GM19239 (cell line): ENCODE measurements at regions not wholly inside any gene's neighbourhood (a gene's known extent, or its start where the extent isn't known, plus 50 kb on each side); places are given as distances from the start of the nearest gene placed in this dataset.

Experiments used
- DNase-seq: peaks from one replicate; pipeline ENCODE4 v3.0.0; 2011; ENCODE audit warnings: low spot score; ENCODE audit not compliant: insufficient read length
- FAIRE-seq: peaks from 2 replicates; lab custom pipeline; 2011; peaks lifted over from hg19 to GRCh38; lab: Jason Lieb, UNC

DNA sequence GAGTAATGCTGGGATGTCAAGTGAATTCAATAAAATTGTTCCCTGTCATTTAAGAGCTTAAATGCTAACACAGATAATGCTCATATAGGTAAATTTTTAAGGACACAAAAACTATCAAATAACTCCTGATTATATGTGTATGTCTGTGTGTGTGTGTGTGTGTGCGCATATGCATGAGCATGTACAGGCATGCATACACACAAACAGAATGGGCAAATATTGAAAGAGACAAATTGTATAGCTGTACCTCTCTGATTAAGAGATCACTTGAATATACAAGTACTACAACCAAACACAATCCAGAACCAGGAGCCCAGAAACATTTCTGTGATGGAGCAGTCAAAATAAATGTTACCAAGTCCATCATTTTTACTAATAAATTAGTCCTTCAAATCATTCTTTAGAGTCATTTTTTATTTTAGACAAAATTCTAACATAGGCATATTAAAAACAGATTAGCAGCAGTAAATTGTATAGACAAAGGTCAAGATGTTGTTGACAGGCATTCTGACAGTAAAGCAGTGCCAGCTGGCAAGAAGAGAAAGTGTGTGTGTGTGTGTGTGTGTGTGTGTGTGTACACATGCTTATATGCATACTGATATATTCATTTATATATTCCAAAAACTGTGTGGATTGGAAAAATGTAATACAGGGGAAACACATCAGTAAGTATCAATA, 145.3 kb downstream of the CD47 start:
- FAIRE-seq, result no peak

DNA sequence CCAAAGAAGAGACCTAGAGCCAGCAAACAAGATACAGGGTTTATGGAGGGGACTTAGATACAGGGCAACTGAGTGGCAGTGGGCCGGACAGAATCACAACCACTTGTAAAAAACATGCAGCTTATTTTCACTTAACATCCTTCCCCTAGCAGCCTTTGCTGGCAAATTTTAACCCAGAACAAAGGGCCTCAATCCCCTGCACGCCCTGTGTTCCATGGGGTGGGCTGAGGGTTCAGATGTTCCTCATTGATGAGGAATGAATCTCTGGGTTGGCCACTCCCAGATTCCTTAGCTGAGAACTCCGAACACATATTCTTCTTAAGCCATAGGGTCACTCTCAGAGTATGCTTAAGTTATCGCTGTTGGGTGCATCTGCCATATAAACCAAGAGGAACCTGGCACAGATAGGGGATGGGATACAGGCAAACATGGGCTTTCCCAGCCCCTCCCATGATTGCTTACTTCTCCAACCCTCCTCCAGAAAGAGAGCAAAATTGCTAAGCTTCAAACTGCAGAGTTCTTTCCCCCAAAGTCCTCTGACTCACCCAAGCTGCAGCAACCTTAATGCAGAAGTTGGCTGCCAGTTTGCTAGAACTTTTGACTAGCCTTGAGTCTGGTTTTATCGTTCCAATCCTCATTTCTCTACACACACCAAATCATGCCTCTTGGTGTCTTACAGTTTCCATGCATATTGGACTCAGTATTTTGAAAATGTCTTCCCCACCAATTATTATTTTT, 146.9 kb downstream of the CD47 start:
- DNase-seq (no peak), FAIRE-seq (no peak)

More for the DNA sequence above, 145.3 kb downstream of the CD47 start:
- no peak for DNase-seq

DNA sequence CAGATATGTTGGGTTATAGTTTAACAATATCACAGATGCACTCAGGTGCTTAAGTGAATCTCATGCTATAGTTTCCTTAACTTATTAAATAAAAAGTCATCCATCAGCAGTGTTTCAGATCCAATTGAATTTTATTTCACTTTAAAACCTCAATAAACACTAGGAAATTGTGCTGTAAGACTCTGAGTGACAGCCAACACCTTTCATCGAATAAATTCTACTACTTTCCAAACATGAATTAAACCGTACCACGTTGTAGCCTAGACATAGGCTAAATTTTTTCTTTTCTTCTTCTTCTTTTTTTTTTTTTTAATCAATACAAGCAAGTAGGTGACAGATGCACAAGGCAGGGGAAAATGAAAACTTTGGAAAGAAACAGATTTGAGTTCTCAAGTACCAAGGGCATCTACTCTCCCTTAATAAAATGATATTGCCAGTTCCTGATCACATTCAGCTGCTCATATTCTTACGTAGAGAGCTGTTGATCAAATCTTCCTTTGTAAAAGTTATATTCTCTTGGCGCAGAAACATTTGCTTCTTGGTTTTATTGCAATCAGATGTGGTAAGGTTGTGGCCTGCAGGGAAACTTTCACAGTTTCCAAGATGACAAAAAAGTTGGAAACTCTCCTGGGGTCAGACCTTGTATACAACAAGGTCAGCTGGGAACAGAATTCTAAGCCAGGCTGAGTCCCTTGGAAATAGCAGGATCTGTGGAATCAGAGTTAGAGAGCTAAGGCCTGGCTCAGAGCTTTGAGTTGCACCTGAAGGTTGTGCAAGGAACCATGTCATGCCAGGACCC, 147.7 kb downstream of the CD47 start:
- DNase-seq (no peak), FAIRE-seq (no peak)

DNA sequence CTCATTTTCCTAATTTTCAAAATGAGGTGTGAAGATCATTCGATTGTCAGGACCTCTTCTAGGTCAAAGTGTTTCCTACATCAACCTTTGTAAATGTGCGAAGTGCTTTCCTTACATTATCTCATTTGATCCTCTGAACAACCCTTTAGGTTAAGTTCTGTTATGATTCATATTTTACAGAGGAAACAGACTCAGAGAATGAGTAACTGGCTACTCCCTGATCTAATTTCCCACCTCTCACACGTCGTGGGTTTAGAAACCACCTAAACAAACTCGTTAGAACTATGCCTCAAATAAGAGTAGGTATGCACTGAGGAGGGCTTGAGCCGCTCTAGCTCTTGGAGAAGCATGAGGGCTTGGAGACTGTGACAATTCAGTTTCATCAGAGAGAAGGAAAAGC, 148.6 kb downstream of the CD47 start:
- DNase-seq (no peak), FAIRE-seq (no peak)

DNA sequence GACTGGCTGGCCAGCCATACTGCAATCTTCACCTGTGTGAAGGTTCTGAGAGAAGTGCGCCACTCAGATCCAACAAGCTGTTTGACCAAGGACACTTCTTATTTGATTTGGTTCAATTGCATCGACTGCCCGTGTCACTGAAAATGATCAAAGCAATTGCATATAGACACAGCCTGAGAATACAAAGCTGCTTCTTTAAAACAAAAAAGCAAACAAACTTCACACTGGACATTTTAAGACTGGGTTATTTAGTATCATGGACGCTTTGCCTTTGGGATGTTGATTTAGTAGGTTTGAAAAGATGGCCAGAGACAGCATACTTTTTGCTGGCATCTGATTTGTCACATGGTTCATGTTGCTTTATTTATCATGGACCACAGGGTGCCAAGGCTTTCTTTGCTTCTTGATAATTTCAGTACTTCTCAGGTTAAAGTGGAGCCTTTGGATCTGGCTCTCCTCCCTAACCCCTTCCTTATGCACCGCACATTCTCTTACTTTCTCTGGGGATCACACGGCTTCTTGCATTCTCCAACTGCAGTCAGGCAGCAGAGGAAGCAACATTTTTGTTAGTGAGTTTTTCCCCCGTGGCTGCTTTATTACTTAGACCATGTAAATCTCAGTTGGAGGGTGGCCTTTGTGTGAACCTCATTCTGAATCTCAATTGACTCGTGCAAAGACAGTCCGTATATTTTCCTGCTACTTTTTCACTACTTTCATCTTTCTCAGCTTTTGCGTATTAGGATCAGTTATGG, 151.0 kb downstream of the CD47 start:
- FAIRE-seq (no peak), DNase-seq (no peak)

DNA sequence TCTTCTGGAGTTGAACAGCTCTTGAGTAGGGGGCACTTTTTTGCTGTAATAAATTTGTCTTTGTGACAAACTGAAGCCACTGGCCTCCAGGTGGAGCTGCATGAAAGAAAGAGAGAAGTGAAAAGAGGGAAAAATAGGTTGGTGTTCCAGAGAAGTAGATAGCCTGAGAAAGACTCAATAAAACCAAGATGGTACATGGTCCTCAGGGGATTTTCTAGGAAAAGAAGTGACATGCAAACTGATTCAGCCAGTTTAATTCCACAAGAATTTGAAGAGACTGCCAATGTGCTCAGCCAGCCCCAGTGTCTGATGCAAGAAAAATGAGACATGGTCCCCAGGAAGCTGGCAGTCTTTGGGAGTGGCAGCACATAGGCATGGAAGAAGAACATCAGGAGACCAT, 152.7 kb downstream of the CD47 start:
- DNase-seq (no peak), FAIRE-seq (no peak)

DNA sequence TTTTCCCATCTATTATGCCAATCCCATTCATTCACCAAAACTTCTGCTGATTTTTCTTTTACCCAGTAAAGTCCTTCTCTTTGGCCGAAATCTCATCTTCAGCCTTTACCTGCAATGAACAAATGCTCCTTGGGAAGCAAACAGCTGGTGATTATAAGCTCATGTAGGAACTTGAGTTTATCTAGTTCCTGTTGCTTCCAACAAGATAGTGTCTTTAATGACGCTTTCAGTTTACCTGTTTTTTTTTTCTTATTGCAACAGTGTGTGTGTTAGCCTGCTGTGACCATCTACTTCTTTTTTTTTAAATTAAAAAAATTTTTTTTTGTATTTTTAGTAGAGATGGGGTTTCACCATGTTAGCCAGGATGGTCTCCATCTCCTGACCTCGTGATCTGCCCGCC, 156.0 kb downstream of the CD47 start:
- DNase-seq (no peak), FAIRE-seq (no peak)

DNA sequence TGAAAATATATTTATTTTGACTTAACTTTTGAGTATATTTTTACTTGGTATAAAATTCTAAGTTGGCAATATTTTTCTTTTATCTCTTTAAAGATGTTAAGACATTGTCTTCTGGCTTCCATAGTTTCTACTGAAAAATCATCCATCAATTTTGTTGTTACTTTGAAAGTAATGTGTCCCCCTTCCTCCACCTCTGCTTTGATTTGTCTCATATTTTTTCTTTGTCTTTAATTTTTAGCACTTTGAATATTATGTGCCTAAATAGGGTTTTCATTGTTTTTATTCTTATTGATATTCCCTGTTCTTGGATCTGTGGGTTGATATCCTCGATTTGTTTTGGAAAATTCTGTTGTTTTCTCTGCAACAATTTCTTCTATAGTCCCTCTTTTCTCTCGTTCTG, 157.4 kb downstream of the CD47 start:
- FAIRE-seq, result no peak
- DNase-seq, result no peak

DNA sequence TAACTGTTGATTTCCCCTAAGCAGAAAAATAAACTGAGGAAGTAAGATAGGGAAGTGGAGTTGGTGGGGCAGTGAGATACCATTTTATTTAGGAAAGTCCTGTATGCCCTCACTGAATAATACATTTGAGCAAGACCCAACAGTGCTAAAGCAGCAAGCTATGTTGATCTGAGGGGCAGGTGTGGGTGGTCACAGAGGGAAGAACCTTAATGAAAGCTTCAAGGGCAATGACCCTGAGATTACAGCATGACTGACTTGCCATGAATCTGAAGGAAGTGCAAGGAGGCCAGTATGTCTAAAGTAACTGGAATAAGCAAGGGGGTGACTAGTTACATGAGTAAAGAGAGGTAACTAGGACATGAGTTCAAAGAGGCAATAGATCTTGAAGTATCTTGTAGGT, 159.5 kb downstream of the CD47 start:
- DNase-seq, result no peak
- no peak for FAIRE-seq

DNA sequence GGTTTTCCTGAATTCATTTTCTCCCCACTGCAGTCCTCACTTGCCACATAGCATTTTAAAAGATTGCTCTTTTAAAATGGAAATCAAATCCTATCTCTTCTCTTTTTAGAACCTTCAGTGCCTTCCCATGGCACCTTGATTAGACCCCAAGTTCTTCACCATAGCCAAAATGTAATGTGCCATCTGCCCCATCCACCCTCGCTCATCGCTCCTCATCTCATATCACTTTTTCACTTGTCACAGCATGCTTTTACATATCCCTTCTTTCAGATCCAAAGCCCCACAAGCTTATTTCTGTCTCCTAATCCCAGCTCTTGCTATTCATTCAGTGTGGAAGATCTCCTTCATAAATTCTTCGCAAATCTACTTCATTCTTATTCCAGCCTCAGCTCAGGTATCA, 161.7 kb downstream of the CD47 start:
- FAIRE-seq (no peak), DNase-seq (no peak)

DNA sequence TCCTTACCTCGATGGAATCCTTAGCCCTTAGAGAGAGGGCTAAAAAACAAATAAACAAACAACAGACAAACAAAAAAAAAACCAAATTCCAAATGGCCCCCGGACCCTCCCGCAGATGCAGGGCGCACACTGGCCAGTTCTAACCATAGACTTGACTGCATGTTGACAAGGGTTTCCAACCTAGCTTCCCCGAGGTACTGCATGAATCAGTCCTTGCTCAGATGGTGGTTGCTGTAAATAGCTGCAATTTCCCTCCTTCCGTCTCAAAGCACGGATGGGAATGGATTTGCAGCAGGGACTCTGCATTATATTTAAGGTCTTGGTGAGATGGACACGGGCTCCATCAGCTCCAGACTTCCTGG, 162.8 kb downstream of the CD47 start:
- FAIRE-seq (no peak), DNase-seq (no peak)

DNA sequence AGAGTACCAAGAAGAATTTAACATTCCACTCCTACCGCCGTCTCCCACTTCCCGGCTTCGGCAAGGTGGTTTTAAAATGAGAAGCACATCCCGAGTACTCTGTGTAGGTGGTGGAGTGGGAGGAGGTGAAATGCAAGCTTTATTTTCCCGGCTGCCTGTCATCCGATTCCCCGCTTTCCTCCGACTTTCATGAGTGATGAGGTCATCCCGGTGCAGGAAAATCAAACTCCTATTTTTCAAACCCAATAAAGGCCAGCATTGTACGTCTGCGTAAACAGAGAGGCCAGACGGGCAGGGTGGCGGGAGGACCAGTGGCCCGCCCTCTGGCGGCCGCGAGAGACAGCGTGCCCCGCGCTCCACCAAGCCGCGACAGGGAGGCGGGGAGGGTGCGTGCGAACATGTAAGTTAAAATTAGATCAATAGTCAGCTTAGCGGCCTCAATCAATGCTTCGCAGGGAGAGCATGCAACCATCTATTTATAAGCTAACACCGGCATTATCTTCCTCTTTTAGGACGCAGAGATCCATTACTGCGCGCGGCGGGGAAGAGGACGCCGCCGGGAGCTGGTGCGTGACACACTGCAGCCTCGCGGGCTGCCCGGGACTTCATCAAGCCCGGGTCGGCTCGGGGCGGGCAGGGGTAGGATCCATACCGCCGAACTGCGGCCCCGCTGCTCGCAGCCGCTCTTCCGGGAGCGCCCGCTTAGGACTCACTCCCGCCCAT, 163.3 kb downstream of the CD47 start:
- FAIRE-seq, result peak; percentile 89

DNA sequence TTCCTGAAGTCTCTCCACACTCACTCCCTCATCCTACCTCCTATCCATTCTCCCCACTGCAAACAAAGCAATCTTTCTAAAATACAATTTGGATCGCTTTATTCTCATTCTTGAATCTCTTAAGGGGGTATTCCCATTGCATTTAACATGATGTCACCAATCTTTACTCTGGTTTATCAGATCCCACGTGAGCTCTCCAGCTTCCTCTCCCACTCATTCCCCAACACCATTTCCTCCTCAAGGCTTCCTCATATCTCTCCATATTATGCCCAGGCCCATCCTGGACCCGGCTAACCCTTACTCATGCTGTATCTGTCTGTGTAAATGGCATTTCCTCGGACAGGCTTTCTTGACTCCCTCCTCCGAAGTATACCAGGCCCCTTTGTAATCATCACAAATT, 165.0 kb downstream of the CD47 start:
- DNase-seq (no peak), FAIRE-seq (no peak)

More for the DNA sequence above, 163.3 kb downstream of the CD47 start:
- peak; percentile 71 for DNase-seq

DNA sequence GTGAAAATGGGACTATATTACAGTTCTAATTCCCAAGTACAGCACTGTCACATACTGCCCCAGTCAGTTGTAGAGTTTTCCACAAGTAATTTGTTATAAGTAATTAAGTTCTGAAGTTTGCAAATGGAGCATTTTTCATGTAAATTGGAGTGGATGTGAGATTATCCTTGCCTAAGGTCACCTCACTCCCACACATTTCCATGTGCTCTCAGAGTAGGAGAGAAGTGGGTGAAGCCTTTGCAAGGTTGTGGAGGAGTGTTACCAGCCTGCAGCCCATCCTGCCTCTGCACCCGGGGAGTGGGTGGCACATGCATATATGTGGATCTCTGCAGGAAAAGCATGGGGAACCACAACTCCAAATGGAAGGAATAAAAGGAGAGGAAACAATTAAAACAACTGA, 169.8 kb downstream of the CD47 start:
- FAIRE-seq, result no peak

DNA sequence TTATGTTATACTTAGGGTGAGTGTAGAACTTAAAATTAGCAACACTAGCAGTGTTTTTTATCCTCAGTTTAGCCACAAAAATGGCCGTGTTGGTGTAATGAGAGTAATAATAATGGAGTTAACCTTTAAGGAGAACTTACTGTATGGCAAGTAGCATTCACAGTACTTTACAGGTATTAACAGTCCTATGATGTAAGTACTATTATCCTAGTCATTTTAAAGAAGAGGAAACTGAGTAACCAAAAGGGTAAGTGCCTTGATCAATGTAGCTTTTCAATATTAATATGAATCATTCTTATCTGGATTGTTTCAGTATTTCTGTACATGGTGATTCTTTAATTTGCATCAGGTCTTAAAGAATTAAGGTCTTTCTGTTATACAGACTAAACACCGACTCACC, 170.3 kb downstream of the CD47 start:
- FAIRE-seq, result no peak
- no peak for DNase-seq

More for the DNA sequence above, 169.8 kb downstream of the CD47 start:
- no peak for DNase-seq

DNA sequence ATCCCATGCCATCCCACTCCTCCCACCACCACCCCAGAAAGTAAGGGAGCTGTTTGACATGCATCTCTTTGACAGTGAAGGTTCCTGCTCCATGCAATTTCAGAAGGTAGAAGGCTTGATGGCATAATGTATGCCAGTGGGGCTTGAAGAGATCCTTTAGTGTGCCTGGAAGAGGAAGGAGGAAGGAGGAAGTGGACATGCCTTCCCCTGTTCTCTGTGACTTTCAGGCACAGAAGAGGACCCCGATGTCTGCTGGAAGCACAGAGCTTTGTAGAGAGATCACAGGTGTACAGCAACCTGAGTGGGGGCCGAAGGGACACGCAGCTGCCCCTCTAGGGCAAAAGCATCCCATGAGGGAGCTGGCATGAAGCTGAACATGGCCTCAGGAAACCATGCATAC, 171.6 kb downstream of the CD47 start:
- FAIRE-seq (no peak), DNase-seq (no peak)

DNA sequence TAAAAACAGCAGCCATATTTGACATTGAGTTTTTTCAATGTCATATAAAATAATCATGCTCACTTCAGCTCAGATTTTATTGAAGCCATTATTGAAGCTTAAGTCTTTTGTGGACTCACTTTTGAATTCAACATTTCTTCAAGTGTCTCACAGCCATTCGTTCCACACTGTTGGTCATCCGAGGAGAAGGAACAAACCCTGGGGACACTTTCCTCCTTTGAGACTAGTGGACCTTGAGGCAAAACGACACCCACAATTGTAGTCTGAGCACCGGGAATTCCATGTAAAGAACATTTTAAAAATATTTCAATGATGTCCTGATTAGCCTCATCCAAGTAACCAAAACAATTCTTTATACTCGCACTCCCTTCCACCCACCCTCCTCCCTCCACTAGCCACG, 174.7 kb downstream of the CD47 start:
- DNase-seq (no peak), FAIRE-seq (no peak)

DNA sequence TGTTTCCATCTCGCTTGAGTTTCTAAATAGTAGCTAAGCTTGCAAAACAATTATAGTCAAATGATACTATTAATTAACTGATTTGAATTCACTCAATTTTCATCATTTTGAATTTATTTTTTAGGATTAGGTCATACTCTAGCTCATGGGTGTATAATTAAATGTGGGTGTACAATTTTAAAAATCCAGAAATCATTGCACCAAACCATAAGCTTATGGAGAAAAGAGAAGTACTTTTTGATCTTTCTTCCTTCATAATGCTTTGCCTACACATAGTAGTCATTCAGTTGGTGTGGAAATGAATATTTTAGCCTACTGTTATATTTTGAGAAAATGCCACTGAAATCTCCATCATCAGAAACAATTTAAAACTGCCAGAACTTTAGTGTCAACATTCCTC, 175.1 kb downstream of the CD47 start:
- DNase-seq (no peak), FAIRE-seq (no peak)

DNA sequence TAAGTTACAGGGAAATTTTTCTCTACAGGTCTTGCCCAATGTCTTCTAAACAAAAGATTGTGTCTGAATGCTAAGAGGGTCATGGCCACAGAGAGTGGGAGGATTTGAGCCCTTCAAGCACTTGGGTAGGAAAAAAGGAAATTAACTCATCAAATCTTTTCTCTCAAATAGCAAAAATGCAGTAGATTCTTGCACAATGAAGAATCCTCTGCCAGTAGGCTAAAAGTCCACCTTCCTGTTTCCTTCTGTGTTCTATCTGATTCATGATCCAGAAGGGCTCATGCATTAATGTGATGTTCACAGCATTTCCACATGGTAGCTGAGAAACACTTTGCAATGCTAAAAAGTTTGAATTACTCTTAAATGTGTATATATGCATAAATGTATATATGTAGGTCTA, 177.1 kb downstream of the CD47 start:
- no peak for DNase-seq
- FAIRE-seq, result no peak
